ENCODE measurements at regions not wholly inside any gene's neighbourhood (a gene's known extent, or its start where the extent isn't known, plus 50 kb on each side); places are given as distances from the start of the nearest gene placed in this dataset.

GRCh38 chr17:15101175-15101574 lies 164.0 kb downstream of the PMP22 start:
- no peak for TF ChIP-seq CTCF (IDR thresholded peaks at IDR 0.05; ENCODE audit: low read length)
- no peak for TF ChIP-seq EZH2 (optimal IDR thresholded peaks at IDR 0.05; ENCODE audit: low read depth, low read length)
